ENCODE measurements at regions not wholly inside any gene's neighbourhood (a gene's known extent, or its start where the extent isn't known, plus 50 kb on each side); places are given as distances from the start of the nearest gene placed in this dataset.
"Not testable (repeated sequence)": the region's sequence is repeated elsewhere in the genome, so short reads cannot be mapped to it uniquely, and the experiment has no call there.

DNA sequence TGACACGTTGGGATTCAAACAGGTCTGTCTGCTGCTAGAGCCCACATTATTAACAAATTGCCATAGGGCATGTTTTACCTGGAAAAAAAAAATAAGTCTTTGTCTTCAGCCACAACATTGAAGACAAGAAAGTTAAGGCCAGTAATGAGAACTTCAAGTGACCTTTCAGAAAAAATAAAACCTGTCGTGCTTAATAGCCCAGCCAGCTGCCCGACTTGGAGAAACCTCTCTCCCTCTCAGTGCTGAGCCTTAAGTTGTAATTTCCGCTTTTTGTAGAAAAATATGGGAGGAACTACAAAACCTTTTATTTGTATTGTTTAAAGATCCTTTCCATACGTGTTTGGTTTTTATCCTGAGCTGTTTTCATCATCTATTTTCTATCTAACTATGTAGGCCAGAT lies 454.3 kb upstream of the SLITRK6 start:
- not testable (repeated sequence) for H3K36me3 ChIP-seq (ENCODE audit: insufficient read depth, low read length); H3K4me1 ChIP-seq (ENCODE audit: insufficient read depth, low read length); H3K4me3 ChIP-seq (ENCODE audit: low read length)

DNA sequence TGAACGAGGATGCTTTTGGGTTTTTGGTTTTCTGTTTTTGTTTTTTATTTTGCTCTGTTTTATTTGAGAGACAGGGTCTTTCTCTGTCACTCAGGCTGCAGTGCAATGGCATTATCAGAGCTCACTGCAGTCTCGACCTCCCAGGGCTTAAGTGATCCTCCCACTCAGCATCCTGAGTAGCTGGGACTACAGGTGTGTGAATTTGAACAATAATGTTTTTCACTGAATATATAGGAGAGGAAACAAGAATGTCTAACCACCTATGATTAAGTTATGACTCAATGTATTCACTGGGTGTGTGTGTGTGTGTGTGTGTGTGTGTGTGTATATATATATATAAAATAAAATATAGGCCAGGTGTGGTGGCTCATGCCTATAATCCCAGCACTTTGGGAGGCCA lies 456.6 kb upstream of the SLITRK6 start:
- H3K4me3 ChIP-seq (ENCODE audit: low read length); H2AFZ ChIP-seq (ENCODE audit: low read depth, low read length); H3K27me3 ChIP-seq (ENCODE audit: insufficient read depth, low read length); H3K36me3 ChIP-seq (ENCODE audit: insufficient read depth, low read length); H3K4me1 ChIP-seq (ENCODE audit: insufficient read depth, low read length); H3K9me3 ChIP-seq (ENCODE audit: low read length): not testable (repeated sequence)

More for the DNA sequence above, 454.3 kb upstream of the SLITRK6 start:
- not testable (repeated sequence) for H3K27me3 ChIP-seq (ENCODE audit: insufficient read depth, low read length); H3K9me3 ChIP-seq (ENCODE audit: low read length); H2AFZ ChIP-seq (ENCODE audit: low read depth, low read length)

DNA sequence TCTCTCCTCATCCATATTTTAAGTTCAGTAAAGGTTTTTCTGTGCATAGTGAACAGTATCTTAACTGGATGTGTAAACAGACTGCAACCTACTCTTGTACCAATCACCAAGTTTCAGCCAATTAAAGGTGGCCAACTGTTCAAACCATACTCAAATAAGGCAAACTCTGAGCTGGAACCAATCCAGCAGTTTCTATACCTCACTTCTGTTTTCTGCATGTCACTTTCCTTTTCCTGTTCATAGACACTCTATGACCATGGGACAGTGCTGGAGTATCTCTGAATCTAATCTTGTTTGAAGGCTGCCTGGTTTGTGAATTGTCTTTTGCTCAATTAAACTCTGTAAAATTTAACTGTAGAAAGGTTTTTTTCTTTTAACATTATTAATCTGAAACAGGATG lies 470.3 kb upstream of the SLITRK6 start:
- Histone ChIP-seq H2AFZ (ENCODE audit: low read depth, low read length) (no peak overlapping the region), H3K36me3 (ENCODE audit: insufficient read depth, low read length) (no peaks in the 10 kb centered on the region), H3K4me3 (ENCODE audit: low read length) (no peak overlapping the region), H3K27me3 (ENCODE audit: insufficient read depth, low read length) (no peaks in the 10 kb centered on the region), H3K4me1 (ENCODE audit: insufficient read depth, low read length) (no peaks in the 10 kb centered on the region), H3K9me3 (ENCODE audit: low read length) (no peaks in the 10 kb centered on the region)

DNA sequence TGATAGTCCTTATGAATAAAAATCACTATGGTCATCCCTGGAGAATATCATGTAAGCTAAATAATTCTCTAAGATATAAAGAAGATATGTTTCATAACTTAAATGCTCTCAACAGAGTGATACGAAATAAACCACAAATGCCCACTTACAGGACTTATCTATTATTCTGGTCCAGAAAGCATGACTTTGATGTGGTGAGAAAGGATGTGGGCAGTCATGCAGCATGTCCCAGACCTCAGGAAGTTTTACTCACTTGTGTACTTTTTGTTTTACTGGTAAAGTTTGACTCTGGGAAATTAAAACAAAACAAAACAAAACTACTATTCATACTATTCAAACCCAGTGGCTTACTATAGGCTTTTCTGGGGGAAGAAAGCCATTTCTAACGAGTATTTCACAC lies 483.2 kb upstream of the SLITRK6 start:
- Histone ChIP-seq H3K36me3 (ENCODE audit: insufficient read depth, low read length) (no peaks in the 10 kb centered on the region), H3K27me3 (ENCODE audit: insufficient read depth, low read length) (no peaks in the 10 kb centered on the region), H3K9me3 (ENCODE audit: low read length) (no peaks in the 10 kb centered on the region), H2AFZ (ENCODE audit: low read depth, low read length) (no peak overlapping the region), H3K4me1 (ENCODE audit: insufficient read depth, low read length) (no peaks in the 10 kb centered on the region), H3K4me3 (ENCODE audit: low read length) (no peak overlapping the region)

GRCh38 chr13:86283031-86283430 lies 483.8 kb upstream of the SLITRK6 start:
- Histone ChIP-seq H3K4me1 (ENCODE audit: insufficient read depth, low read length) (no peaks in the 10 kb centered on the region), H2AFZ (ENCODE audit: low read depth, low read length) (no peak overlapping the region)

GRCh38 chr13:86298725-86299124 lies 499.5 kb upstream of the SLITRK6 start:
- H3K36me3 ChIP-seq (ENCODE audit: insufficient read depth, low read length) = no peaks in the 10 kb centered on the region
- no peaks in the 10 kb centered on the region for H3K27me3 ChIP-seq (ENCODE audit: insufficient read depth, low read length)
- peak overlapping the region; percentile 5 for H2AFZ ChIP-seq (ENCODE audit: low read depth, low read length)
- H3K4me1 ChIP-seq (ENCODE audit: insufficient read depth, low read length) = no peaks in the 10 kb centered on the region
- H3K9me3 ChIP-seq (ENCODE audit: low read length) = no peaks in the 10 kb centered on the region
- no peak overlapping the region for H3K4me3 ChIP-seq (ENCODE audit: low read length)

More at GRCh38 chr13:86283031-86283430, 483.8 kb upstream of the SLITRK6 start:
- H3K27me3 ChIP-seq (ENCODE audit: insufficient read depth, low read length) = no peaks in the 10 kb centered on the region
- H3K4me3 ChIP-seq (ENCODE audit: low read length) = no peak overlapping the region
- H3K9me3 ChIP-seq (ENCODE audit: low read length) = no peaks in the 10 kb centered on the region
- no peaks in the 10 kb centered on the region for H3K36me3 ChIP-seq (ENCODE audit: insufficient read depth, low read length)

DNA sequence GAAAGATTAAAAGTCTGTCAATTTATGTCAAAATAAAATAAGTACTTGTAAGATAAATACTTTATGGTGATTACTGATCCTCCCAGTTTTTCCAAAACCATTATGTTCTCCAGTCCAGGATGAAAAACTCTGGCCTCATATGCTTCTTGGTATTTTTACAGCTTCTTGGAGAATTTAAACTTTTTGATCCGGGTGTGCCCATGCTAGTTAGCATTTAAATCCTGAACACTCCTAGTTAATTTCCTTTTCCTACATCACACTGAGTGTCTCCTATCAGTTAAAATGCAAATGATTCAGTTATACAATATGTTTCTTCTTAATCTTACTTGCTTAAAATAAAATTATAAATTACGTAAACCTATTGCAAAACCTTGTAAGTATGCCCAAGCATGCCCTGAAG lies 499.9 kb upstream of the SLITRK6 start:
- H3K27me3 ChIP-seq (ENCODE audit: insufficient read depth, low read length) = no peaks in the 10 kb centered on the region
- no peak overlapping the region for H3K4me3 ChIP-seq (ENCODE audit: low read length)
- H2AFZ ChIP-seq (ENCODE audit: low read depth, low read length) = peak overlapping the region; percentile 5
- H3K9me3 ChIP-seq (ENCODE audit: low read length) = no peaks in the 10 kb centered on the region
- no peaks in the 10 kb centered on the region for H3K4me1 ChIP-seq (ENCODE audit: insufficient read depth, low read length)
- no peaks in the 10 kb centered on the region for H3K36me3 ChIP-seq (ENCODE audit: insufficient read depth, low read length)

- Histone ChIP-seq H3K27me3 (ENCODE audit: insufficient read depth, low read length) (no peaks in the 10 kb centered on the region), H3K4me1 (ENCODE audit: insufficient read depth, low read length) (no peaks in the 10 kb centered on the region), H3K36me3 (ENCODE audit: insufficient read depth, low read length) (no peaks in the 10 kb centered on the region), H3K9me3 (ENCODE audit: low read length) (no peaks in the 10 kb centered on the region), H2AFZ (ENCODE audit: low read depth, low read length) (no peak overlapping the region), H3K4me3 (ENCODE audit: low read length) (no peak overlapping the region)
Observed at GRCh38 chr13:86309881-86310280, 510.7 kb upstream of the SLITRK6 start.

DNA sequence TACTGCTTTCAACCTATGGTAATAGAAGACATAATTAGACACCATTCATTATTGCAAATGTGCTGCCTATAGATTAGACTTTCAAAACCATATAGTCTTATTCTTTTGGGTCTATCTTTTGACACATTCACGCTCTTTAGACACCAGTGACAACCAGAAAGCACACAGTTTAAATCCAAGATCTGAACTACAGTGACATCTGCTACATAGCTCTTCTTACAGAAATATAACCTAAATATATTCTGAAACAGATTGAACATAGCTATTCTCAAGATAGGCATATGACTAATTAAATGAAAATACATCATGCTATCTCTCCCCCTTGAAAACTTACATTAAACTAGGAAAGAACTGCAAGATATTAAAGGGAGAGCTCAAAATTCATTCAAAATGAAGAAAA lies 514.2 kb upstream of the SLITRK6 start:
- Histone ChIP-seq H3K36me3 (ENCODE audit: insufficient read depth, low read length) (no peaks in the 10 kb centered on the region), H3K4me3 (ENCODE audit: low read length) (no peak overlapping the region), H3K27me3 (ENCODE audit: insufficient read depth, low read length) (no peaks in the 10 kb centered on the region), H2AFZ (ENCODE audit: low read depth, low read length) (no peak overlapping the region), H3K4me1 (ENCODE audit: insufficient read depth, low read length) (no peaks in the 10 kb centered on the region), H3K9me3 (ENCODE audit: low read length) (no peaks in the 10 kb centered on the region)

DNA sequence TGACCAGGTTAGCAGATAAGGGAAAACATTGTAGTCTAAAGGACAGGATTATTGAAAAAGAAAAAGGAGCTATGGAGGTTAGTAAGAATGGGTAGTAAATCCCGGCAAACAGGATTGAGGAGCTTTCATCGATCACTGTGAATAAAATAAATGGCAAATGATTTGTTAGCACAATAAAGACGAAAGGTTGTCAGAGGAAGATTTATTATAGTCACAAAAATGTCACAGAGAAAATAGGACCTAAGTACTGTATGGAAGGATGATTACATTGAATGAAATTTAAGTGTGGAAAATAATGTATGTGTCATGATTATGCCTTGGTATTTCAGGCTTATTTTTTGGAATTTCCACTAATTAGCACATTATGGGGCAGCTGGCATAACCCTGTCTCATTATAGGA lies 519.2 kb upstream of the SLITRK6 start:
- H3K27me3 ChIP-seq (ENCODE audit: insufficient read depth, low read length) = no peaks in the 10 kb centered on the region
- no peaks in the 10 kb centered on the region for H3K36me3 ChIP-seq (ENCODE audit: insufficient read depth, low read length)
- H3K4me3 ChIP-seq (ENCODE audit: low read length) = no peak overlapping the region
- H3K4me1 ChIP-seq (ENCODE audit: insufficient read depth, low read length) = no peaks in the 10 kb centered on the region
- no peaks in the 10 kb centered on the region for H3K9me3 ChIP-seq (ENCODE audit: low read length)
- H2AFZ ChIP-seq (ENCODE audit: low read depth, low read length) = no peak overlapping the region

DNA sequence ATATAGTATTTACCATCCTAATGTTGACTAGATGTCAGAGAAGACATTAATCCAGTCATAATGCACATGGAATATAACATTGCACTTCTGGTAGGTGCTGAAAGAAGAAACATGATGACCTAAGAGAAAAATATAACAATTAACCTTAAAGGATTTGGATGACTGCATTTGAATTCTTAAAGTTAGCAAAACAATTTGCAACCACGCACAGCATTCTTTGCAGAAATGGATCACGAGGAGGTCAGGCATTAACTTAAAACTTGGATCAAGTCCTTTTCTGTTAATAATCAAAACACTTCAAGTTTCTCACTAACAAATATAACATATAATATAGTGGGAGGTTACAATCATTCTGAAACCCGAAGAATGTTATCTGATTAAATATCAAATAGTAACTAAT lies 525.0 kb upstream of the SLITRK6 start:
- Histone ChIP-seq H2AFZ (ENCODE audit: low read depth, low read length) (no peak overlapping the region), H3K36me3 (ENCODE audit: insufficient read depth, low read length) (no peaks in the 10 kb centered on the region), H3K4me3 (ENCODE audit: low read length) (no peak overlapping the region), H3K27me3 (ENCODE audit: insufficient read depth, low read length) (no peaks in the 10 kb centered on the region), H3K4me1 (ENCODE audit: insufficient read depth, low read length) (no peaks in the 10 kb centered on the region), H3K9me3 (ENCODE audit: low read length) (no peaks in the 10 kb centered on the region)

GRCh38 chr13:86355301-86355700 lies 556.1 kb upstream of the SLITRK6 start:
- H3K4me1 ChIP-seq (ENCODE audit: insufficient read depth, low read length) = peaks cover 4% of the 10 kb centered on the region
- H3K36me3 ChIP-seq (ENCODE audit: insufficient read depth, low read length) = no peaks in the 10 kb centered on the region
- H3K9me3 ChIP-seq (ENCODE audit: low read length) = no peaks in the 10 kb centered on the region
- no peaks in the 10 kb centered on the region for H3K27me3 ChIP-seq (ENCODE audit: insufficient read depth, low read length)
- no peak overlapping the region for H2AFZ ChIP-seq (ENCODE audit: low read depth, low read length)
- no peak overlapping the region for H3K4me3 ChIP-seq (ENCODE audit: low read length)

GRCh38 chr13:86357106-86357505 lies 557.9 kb upstream of the SLITRK6 start:
- H3K4me3 ChIP-seq (ENCODE audit: low read length) = no peak overlapping the region
- no peaks in the 10 kb centered on the region for H3K27me3 ChIP-seq (ENCODE audit: insufficient read depth, low read length)
- H3K9me3 ChIP-seq (ENCODE audit: low read length) = no peaks in the 10 kb centered on the region
- no peaks in the 10 kb centered on the region for H3K4me1 ChIP-seq (ENCODE audit: insufficient read depth, low read length)
- no peaks in the 10 kb centered on the region for H3K36me3 ChIP-seq (ENCODE audit: insufficient read depth, low read length)
- no peak overlapping the region for H2AFZ ChIP-seq (ENCODE audit: low read depth, low read length)

DNA sequence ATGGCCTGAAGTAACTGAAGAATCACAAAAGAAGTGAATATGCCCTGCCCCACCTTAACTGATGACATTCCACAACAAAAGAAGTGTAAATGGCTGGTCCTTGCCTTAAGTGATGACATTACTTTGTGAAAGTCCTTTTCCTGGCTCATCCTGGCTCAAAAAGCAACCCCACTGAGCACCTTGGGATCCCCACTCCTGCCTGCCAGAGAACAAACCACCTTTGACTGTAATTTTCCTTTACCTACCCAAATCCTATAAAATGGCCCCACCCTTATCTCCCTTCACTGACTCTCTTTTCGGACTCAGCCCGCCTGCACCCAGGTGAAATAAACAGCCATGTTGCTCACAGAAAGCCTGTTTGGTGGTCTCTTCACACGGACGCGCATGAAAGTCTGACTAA lies 564.5 kb upstream of the SLITRK6 start:
- H3K9me3 ChIP-seq (ENCODE audit: low read length); H3K36me3 ChIP-seq (ENCODE audit: insufficient read depth, low read length); H2AFZ ChIP-seq (ENCODE audit: low read depth, low read length); H3K4me1 ChIP-seq (ENCODE audit: insufficient read depth, low read length); H3K4me3 ChIP-seq (ENCODE audit: low read length); H3K27me3 ChIP-seq (ENCODE audit: insufficient read depth, low read length): not testable (repeated sequence)
